ENCODE measurements at regions not wholly inside any gene's neighbourhood (a gene's known extent, or its start where the extent isn't known, plus 50 kb on each side); places are given as distances from the start of the nearest gene placed in this dataset.

DNA sequence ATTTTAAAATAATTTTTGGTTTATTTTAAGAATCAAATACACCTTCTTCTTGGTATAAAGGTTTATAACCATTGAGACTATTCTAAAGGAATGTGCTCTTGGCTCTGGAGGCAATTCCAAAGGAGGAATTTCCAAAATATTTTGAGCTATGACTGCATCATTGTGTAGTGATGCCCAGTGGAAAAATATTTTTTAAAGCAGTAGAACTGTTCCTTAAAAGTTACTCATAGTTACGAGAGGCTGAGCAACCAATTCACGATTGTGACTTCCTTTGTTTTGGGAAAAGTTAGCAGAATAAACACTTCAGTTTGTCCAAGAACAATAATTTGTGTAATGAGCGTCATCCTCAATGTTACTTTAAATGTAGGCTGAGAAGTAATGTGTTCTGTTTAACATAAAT is 233.6 kb downstream of the BAMBI start:
- TF ChIP-seq, protein P1, sequence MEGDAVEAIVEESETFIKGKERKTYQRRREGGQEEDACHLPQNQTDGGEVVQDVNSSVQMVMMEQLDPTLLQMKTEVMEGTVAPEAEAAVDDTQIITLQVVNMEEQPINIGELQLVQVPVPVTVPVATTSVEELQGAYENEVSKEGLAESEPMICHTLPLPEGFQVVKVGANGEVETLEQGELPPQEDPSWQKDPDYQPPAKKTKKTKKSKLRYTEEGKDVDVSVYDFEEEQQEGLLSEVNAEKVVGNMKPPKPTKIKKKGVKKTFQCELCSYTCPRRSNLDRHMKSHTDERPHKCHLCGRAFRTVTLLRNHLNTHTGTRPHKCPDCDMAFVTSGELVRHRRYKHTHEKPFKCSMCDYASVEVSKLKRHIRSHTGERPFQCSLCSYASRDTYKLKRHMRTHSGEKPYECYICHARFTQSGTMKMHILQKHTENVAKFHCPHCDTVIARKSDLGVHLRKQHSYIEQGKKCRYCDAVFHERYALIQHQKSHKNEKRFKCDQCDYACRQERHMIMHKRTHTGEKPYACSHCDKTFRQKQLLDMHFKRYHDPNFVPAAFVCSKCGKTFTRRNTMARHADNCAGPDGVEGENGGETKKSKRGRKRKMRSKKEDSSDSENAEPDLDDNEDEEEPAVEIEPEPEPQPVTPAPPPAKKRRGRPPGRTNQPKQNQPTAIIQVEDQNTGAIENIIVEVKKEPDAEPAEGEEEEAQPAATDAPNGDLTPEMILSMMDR (conservative IDR thresholded peaks at IDR 0.05) = no peak
- TF ChIP-seq ZFX (IDR thresholded peaks at IDR 0.05) = no peak
